ENCODE measurements at regions not wholly inside any gene's neighbourhood (a gene's known extent, or its start where the extent isn't known, plus 50 kb on each side); places are given as distances from the start of the nearest gene placed in this dataset.

- TF ChIP-seq CTCF (IDR thresholded peaks at IDR 0.05; ENCODE audit: unreplicated experiment) = no peak
- H3K4me1 Mint-ChIP-seq (ENCODE audit: low read depth, unreplicated experiment) = no peaks in the 10 kb centered on the region
- H3K4me3 Mint-ChIP-seq (ENCODE audit: low read depth, unreplicated experiment) = no peak overlapping the region
- intact Hi-C loops (cut with micrococcal nuclease; ENCODE audit: unreplicated experiment) = no loop called here
- H3K36me3 Mint-ChIP-seq (ENCODE audit: insufficient read depth, unreplicated experiment) = no peaks in the 10 kb centered on the region
- DNase-seq = no peak
- peaks cover 4% of the 10 kb centered on the region for H3K9me3 Mint-ChIP-seq (ENCODE audit: low read depth, unreplicated experiment)
- no peaks in the 10 kb centered on the region for H3K27me3 Mint-ChIP-seq (ENCODE audit: unreplicated experiment)
- no peak overlapping the region for H3K27ac Mint-ChIP-seq (ENCODE audit: unreplicated experiment)
- CTCF ChIA-PET = no interaction called here
- no TSS peak for BruUV-seq (replicated peaks)
Measured at GRCh38 chr11:110015695-110016094, 77.5 kb upstream of the ZC3H12C start.

GRCh38 chr11:110019675-110020074, 73.5 kb upstream of the ZC3H12C start:
- H3K9me3 Mint-ChIP-seq (ENCODE audit: low read depth, unreplicated experiment) = no peaks in the 10 kb centered on the region
- H3K36me3 Mint-ChIP-seq (ENCODE audit: insufficient read depth, unreplicated experiment) = no peaks in the 10 kb centered on the region
- no peak for TF ChIP-seq CTCF (IDR thresholded peaks at IDR 0.05; ENCODE audit: unreplicated experiment)
- intact Hi-C loops (cut with micrococcal nuclease; ENCODE audit: unreplicated experiment) = no loop called here
- H3K4me3 Mint-ChIP-seq (ENCODE audit: low read depth, unreplicated experiment) = no peak overlapping the region
- H3K4me1 Mint-ChIP-seq (ENCODE audit: low read depth, unreplicated experiment) = no peaks in the 10 kb centered on the region
- no TSS peak for BruUV-seq (replicated peaks)
- no peaks in the 10 kb centered on the region for H3K27me3 Mint-ChIP-seq (ENCODE audit: unreplicated experiment)
- CTCF ChIA-PET = no interaction called here
- no peak for DNase-seq
- no peak overlapping the region for H3K27ac Mint-ChIP-seq (ENCODE audit: unreplicated experiment)

- no peaks in the 10 kb centered on the region for H3K36me3 Mint-ChIP-seq (ENCODE audit: insufficient read depth, unreplicated experiment)
- CTCF ChIA-PET = no interaction called here
Measured at GRCh38 chr11:110022548-110022947, 70.6 kb upstream of the ZC3H12C start.

DNA sequence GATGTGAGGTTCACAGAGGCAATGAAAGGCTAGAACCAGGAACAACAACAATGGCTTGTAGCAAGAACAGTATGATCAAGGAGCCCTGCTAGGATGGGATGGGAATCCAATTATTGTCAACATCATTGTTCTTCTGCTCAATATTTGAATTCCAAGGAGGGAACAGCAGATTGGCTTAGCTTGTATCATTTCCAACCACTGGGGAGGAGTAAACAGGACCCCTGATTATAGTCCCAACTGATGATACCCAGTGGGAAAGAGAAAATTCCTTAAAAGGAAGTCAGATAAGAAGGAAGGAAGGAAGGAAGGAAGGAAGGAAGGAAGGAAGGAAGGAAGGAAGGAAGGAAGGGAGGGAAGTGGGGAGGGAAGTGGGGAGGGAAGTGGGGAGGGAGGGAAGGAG, 69.5 kb upstream of the ZC3H12C start:
- H3K9me3 Mint-ChIP-seq (ENCODE audit: low read depth, unreplicated experiment) = no peaks in the 10 kb centered on the region
- BruUV-seq (replicated peaks) = no TSS peak
- no peaks in the 10 kb centered on the region for H3K27me3 Mint-ChIP-seq (ENCODE audit: unreplicated experiment)
- no peaks in the 10 kb centered on the region for H3K36me3 Mint-ChIP-seq (ENCODE audit: insufficient read depth, unreplicated experiment)
- H3K4me1 Mint-ChIP-seq (ENCODE audit: low read depth, unreplicated experiment) = no peaks in the 10 kb centered on the region
- CTCF ChIA-PET = no interaction called here
- TF ChIP-seq CTCF (IDR thresholded peaks at IDR 0.05; ENCODE audit: unreplicated experiment) = no peak
- no peak for DNase-seq
- H3K4me3 Mint-ChIP-seq (ENCODE audit: low read depth, unreplicated experiment) = no peak overlapping the region
- no peak overlapping the region for H3K27ac Mint-ChIP-seq (ENCODE audit: unreplicated experiment)
- intact Hi-C loops (cut with micrococcal nuclease; ENCODE audit: unreplicated experiment) = no loop called here

More at GRCh38 chr11:110022548-110022947, 70.6 kb upstream of the ZC3H12C start:
- no peak for DNase-seq
- Mint-ChIP-seq H3K9me3 (ENCODE audit: low read depth, unreplicated experiment) (no peaks in the 10 kb centered on the region), H3K4me1 (ENCODE audit: low read depth, unreplicated experiment) (no peaks in the 10 kb centered on the region), H3K27ac (ENCODE audit: unreplicated experiment) (no peak overlapping the region), H3K4me3 (ENCODE audit: low read depth, unreplicated experiment) (no peak overlapping the region), H3K27me3 (ENCODE audit: unreplicated experiment) (no peaks in the 10 kb centered on the region)
- intact Hi-C loops (cut with micrococcal nuclease; ENCODE audit: unreplicated experiment) = no loop called here
- no peak for TF ChIP-seq CTCF (IDR thresholded peaks at IDR 0.05; ENCODE audit: unreplicated experiment)
- BruUV-seq (replicated peaks) = no TSS peak

Data from Calu3 (cell line).